Bronchial epithelial cell (primary cell): ENCODE measurements at regions not wholly inside any gene's neighbourhood (a gene's known extent, or its start where the extent isn't known, plus 50 kb on each side); places are given as distances from the start of the nearest gene placed in this dataset.

Source experiments
- DNase-seq: peaks from one replicate; pipeline ENCODE4 v3.0.0-alpha.2; 2010; ENCODE audit warnings: low read depth
- FAIRE-seq: peaks from 2 replicates; lab custom pipeline; 2011; peaks lifted over from hg19 to GRCh38; lab: Jason Lieb, UNC
- H3K27me3 ChIP-seq: 2 replicates; pipeline ENCODE4 v1.5.1; 2011; ENCODE audit warnings: low read length; ENCODE audit not compliant: control insufficient read depth, insufficient read depth
- H3K36me3 ChIP-seq: 2 replicates; pipeline ENCODE4 v1.5.1; 2011; ENCODE audit warnings: low read length; ENCODE audit not compliant: control insufficient read depth, insufficient read depth
- H3K4me3 ChIP-seq: 2 replicates; pipeline ENCODE4 v1.5.1; 2011; ENCODE audit warnings: mild to moderate bottlenecking, low read depth, low read length, control low read depth
- CTCF ChIP-seq: IDR thresholded peaks from 2 replicates; pipeline ENCODE4 v1.5.1; 2011; ENCODE audit warnings: mild to moderate bottlenecking, moderate library complexity, low read length, control low read depth, inconsistent platforms; ENCODE audit not compliant: insufficient read depth, severe bottlenecking

- no peak for DNase-seq
- no peaks in the 10 kb centered on the region for H3K27me3 ChIP-seq
- H3K4me3 ChIP-seq = no peak overlapping the region
- no peaks in the 10 kb centered on the region for H3K36me3 ChIP-seq
- no peak for FAIRE-seq
- no peak for TF ChIP-seq CTCF
These were observed 903.7 kb upstream of the USP15 start for GRCh38 chr12:61356485-61356884.

GRCh38 chr12:61357496-61357895 is 902.7 kb upstream of the USP15 start:
- FAIRE-seq = no peak
- H3K4me3 ChIP-seq = no peak overlapping the region
- no peaks in the 10 kb centered on the region for H3K27me3 ChIP-seq
- TF ChIP-seq CTCF = no peak
- no peak for DNase-seq
- H3K36me3 ChIP-seq = no peaks in the 10 kb centered on the region

- FAIRE-seq (no peak), DNase-seq (no peak)
- H3K27me3 ChIP-seq = no peaks in the 10 kb centered on the region
- no peak overlapping the region for H3K4me3 ChIP-seq
- no peak for TF ChIP-seq CTCF
- H3K36me3 ChIP-seq = no peaks in the 10 kb centered on the region
These were observed 898.2 kb upstream of the USP15 start for GRCh38 chr12:61362037-61362436.

- Histone ChIP-seq H3K4me3 (no peak overlapping the region), H3K27me3 (no peaks in the 10 kb centered on the region), H3K36me3 (no peaks in the 10 kb centered on the region)
- TF ChIP-seq CTCF = no peak
- no peak for FAIRE-seq
- no peak for DNase-seq
These were observed 895.2 kb upstream of the USP15 start for GRCh38 chr12:61365001-61365400.

GRCh38 chr12:61367281-61367785 is 892.9 kb upstream of the USP15 start:
- no peak for FAIRE-seq
- Histone ChIP-seq H3K36me3 (no peaks in the 10 kb centered on the region), H3K4me3 (no peak overlapping the region), H3K27me3 (no peaks in the 10 kb centered on the region)
- TF ChIP-seq CTCF = no peak
- peak; percentile 18 for DNase-seq

- Histone ChIP-seq H3K27me3 (no peaks in the 10 kb centered on the region), H3K36me3 (no peaks in the 10 kb centered on the region), H3K4me3 (no peak overlapping the region)
- TF ChIP-seq CTCF = no peak
- FAIRE-seq = no peak
- no peak for DNase-seq
These were observed 890.8 kb upstream of the USP15 start for GRCh38 chr12:61369241-61369910.
